ENCODE measurements at regions not wholly inside any gene's neighbourhood (a gene's known extent, or its start where the extent isn't known, plus 50 kb on each side); places are given as distances from the start of the nearest gene placed in this dataset.
"Not testable (repeated sequence)": the region's sequence is repeated elsewhere in the genome, so short reads cannot be mapped to it uniquely, and the experiment has no call there.

DNA sequence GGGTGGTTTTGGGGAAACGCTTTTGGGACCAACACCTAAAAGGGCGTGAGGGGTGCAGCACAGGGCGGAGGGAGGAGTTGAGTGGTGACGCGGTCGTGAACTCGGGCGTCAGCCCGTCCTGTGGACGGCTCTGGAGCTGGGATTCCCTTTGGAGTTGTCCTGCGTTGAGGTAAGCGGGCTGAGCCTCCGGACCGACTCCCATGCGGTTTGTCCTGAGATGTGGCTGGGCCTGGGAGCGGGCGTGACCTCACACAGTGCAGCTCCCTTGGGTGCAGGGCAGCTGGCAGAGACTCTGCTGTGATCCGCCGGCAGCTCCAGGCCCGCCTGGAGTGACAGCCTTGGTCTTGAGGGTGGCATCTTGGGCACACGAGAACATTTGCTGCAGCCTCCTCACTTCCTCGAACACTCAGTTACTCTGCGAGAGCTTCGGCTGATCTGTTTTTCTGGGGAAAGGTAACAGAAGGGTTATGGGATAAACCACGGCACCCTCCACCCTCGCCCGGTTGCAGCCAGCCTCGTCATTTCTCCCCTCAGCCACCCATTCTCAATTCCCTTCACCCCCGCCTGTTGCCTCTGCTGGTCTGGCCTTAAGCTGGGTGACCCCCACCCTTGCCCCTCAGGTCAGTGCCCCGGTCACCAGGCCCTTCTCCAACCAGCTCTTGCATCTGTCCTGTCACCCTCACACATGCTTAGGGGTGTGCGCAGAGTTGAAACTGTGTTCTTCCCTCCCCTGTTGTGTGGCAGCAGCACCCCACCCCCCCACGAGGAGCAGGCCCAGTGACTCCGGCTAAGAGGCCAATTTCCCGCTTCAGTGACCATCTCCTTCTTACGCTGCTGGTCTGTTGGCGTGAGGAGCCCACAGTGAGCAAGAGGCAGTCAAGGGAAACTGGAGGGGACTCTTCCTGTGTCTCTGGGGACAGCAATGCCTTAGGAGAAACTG, 94.2 kb upstream of the COL5A1 start:
- DNase-seq = no peak

- no peak for DNase-seq
These were observed 93.4 kb upstream of the COL5A1 start for GRCh38 chr9:134548185-134548584.

DNA sequence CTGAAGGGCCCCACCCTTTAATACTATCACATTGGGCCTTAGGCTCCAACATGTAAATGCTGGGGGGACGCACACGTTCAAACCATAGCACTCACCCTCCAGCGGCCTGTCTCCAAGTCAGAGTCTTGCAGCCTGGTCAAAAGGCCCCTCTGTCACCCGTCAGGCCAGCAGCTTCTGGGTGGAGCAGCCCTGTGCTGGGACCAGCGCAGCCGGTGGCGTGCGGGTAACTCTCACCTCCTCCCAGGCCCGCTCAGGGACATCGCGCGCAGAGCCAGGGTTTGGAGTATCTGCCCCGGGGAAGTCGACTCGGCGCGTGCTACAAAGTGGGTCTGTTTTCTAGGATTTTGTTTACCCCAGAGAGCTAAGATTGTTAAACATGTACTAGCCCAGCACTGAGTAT, 93.0 kb upstream of the COL5A1 start:
- no peak for DNase-seq

GRCh38 chr9:134549336-134549735, 92.3 kb upstream of the COL5A1 start:
- DNase-seq = no peak

- not testable (repeated sequence) for DNase-seq
These were observed 91.5 kb upstream of the COL5A1 start for GRCh38 chr9:134550081-134550480.

GRCh38 chr9:134550584-134550983, 91.0 kb upstream of the COL5A1 start:
- DNase-seq = no peak

DNA sequence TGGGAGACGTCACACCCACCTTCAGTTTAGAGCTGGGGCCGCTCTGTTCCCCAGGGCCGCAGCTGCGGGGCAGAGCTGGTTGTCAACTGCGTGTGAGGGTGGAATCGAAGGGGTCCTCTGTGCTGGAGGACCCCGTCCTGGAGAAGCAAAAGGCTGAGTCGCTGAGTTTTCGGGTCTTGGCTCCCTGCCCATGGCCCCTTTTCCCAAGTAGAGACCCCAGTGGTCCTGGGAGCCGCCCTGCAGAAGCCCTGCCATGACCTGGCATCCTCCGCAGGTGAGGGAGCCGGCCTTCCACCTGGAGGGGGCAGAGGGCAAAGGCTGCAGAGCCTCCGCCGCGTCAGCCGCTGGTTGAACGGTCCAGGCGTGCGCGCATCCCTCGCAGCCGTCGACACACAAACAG, 90.4 kb upstream of the COL5A1 start:
- DNase-seq = no peak

- DNase-seq = no peak
These were observed 89.8 kb upstream of the COL5A1 start for GRCh38 chr9:134551644-134552348.

DNA sequence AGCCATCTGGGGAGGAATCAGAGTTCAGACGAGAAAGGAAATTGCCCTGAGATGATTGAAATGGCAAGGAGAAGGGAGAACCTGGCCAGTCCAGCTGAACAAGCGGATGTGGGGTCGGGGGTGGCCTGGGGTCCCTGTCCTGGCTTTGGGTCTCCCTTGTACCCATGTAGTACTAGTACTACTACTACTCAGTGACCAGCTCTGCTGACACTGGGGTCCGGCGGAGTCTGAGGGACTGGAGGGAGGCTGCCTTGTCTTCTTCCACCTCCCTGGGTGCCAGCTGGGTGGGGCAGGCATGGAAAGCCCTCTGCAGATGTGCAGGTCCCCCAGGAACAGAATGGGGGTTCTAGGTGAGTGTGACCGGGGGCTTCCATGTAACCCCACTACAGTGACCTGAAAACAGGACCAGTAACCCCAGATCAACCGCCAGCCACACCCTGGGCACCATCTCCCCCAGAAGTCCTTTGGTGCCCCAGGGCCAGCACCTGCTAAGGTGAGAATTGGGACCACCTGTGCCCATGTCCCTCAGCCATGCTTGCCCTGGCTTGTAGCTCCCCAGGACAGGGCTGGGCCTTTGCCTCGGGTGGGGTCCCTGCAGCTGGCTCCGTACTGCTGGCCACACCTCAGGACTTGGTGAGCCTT, 89.1 kb upstream of the COL5A1 start:
- DNase-seq = no peak

GRCh38 chr9:134553061-134553891, 88.3 kb upstream of the COL5A1 start:
- DNase-seq = no peak

DNA sequence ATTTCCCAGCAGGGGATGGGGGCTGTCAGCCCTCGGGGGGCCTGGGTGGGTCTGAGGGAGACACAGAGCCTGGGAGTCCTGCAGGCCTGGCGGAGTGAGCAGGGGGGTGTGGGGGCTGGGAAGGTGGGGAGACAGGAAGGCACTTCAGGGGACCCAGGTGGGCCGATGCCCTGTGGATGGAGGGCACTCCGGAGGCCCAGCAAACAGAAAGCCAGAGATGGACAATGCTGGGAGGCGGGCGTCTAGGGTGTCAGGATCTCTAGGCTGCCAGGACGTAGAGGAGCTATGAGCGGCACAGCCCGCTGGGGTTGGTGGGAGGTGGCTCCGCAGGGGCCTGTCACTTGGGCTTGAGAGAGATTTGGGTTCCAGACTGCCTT, 87.6 kb upstream of the COL5A1 start:
- DNase-seq = no peak

GRCh38 chr9:134554373-134555093, 87.1 kb upstream of the COL5A1 start:
- no peak for DNase-seq

DNA sequence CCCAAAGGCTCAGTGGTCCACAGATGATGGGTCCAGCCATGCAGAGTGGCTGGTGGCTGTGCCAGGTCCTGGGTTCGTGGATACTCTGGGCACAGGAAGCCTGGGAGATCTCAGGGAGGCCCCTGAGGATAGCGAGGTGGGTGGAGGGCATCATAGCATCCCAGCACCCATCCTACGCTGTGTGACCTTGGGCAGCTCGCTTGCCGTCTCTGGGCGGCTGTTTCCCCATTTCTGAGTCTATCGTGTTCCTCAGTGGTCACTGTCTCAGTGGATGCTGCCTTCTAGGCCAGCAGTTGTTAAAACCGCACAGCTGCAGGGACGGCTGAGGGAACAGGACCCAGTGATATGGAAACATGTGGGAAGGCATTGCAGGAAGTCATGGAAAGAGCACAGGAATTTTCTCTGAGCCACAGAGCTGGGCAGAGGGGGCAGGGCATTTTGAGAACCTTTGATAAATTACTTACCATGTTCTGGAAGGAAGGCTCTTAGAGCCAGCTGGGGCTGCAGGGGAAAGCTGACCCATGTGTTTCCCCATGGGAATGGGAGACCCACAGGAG, 86.4 kb upstream of the COL5A1 start:
- DNase-seq = no peak

GRCh38 chr9:134556531-134557068, 85.0 kb upstream of the COL5A1 start:
- no peak for DNase-seq

DNA sequence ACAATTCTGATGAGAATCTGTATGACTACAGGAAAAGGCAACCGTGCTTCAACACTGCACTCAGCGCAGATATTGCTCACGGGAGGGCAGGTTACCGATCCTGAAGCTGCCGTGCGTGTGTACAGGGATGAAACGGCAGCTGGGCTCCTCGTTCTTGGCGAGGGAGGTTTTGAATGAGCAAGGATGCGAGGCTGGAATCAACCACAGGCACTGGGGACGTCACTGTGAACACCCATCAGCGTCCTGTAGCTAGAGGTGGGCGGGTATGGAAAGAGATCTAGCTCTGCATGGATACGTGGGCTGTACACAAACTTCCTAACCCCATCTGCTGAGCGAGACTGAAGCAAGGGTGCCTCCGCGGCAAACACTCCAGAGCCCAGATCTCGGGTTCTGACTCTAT, 84.3 kb upstream of the COL5A1 start:
- no peak for DNase-seq

- no peak for DNase-seq
These were observed 83.3 kb upstream of the COL5A1 start for GRCh38 chr9:134558124-134558905.

DNA sequence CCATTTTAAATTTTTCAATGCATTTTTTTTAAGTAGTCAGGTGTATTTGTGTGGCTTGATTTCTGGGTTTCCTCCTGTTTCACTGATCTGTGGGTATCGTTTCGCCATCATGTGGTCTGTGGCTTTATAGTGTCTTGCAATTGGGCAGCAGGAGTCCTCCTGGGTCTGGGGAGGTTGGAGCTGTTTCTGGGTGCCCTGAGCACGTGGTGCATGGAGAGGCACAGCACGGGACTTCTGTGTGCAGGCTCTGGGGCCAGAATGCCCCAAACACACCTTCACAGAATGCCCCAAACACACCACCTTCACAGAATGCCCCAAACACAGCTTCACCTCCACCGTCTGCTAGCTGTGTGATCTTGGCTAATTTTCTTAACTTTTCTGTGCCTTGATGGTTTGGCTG, 82.6 kb upstream of the COL5A1 start:
- DNase-seq = no peak

DNA sequence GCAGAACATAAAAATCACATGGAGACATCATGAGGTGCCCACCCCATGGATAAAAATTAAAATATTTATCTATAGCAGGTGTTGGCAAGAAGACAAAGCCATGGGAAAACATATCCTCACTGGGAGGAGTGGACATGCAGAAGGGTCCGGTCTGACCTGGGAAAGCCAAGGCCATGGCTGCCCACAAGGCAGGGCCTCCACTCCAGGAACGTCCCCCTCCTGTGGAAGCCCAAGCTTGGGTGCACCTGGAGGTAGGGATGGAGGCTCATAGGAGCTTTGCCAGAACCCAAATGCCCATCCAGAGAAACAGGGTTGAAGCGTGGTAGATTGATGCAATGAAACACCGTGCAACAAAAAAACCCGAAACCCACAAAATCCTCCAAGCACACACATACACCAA, 81.4 kb upstream of the COL5A1 start:
- no peak for DNase-seq

GRCh38 chr9:134560654-134561053, 80.9 kb upstream of the COL5A1 start:
- DNase-seq = no peak

GRCh38 chr9:134561427-134562145, 80.0 kb upstream of the COL5A1 start:
- no peak for DNase-seq

Measured in activated T-cell treated with anti-CD3 and anti-CD28 coated beads, Interleukin-2, amount 50 U/mL, for 48 hours (primary cell).